Natural killer cell (primary cell): ENCODE measurements at regions not wholly inside any gene's neighbourhood (a gene's known extent, or its start where the extent isn't known, plus 50 kb on each side); places are given as distances from the start of the nearest gene placed in this dataset.

Experiments used
- ATAC-seq, 3 donors: fragments of 150-1000 bp in 2 of 3; fragments of 200-7000 bp in 1 of 3; cut with Tn5 transposase; 1 replicate in 1 of 3; 2 replicates in 2 of 3; pipeline ENCODE4 v1.10.0; 2021; ENCODE audit warnings: mild to moderate bottlenecking in 2 of 3, moderate library complexity in 2 of 3
- DNase-seq, 2 donors: peaks; one replicate each; pipeline versions ENCODE4 v3.0.0 to v3.0.0-alpha.2; 2013 to 2021; ENCODE audit warnings: mixed read lengths in 1 of 2
- H3K27ac ChIP-seq: one replicate; pipeline ENCODE4 v1.5.1; 2013; ENCODE audit warnings: mild to moderate bottlenecking, low read length
- H3K27me3 ChIP-seq: one replicate; pipeline ENCODE4 v1.6.1; 2013; ENCODE audit warnings: low read length; ENCODE audit not compliant: control insufficient read depth, insufficient read depth
- H3K36me3 ChIP-seq: one replicate; pipeline ENCODE4 v1.6.1; 2013; ENCODE audit warnings: low read length; ENCODE audit not compliant: control insufficient read depth, insufficient read depth
- H3K4me1 ChIP-seq: one replicate; pipeline ENCODE4 v1.6.1; 2013; ENCODE audit warnings: low read length; ENCODE audit not compliant: control insufficient read depth, insufficient read depth
- H3K4me3 ChIP-seq: one replicate; pipeline ENCODE4 v1.5.1; 2013; ENCODE audit warnings: low read length
- H3K9me3 ChIP-seq: one replicate; pipeline ENCODE4 v1.6.1; 2013; ENCODE audit warnings: low read length; ENCODE audit not compliant: control insufficient read depth, insufficient read depth
- H3K27ac Mint-ChIP-seq, 2 donors: one replicate each; pipeline ENCODE4 v1.8.0; 2022; ENCODE audit warnings: mild to moderate bottlenecking in 2 of 2, mixed read lengths in 2 of 2, moderate library complexity in 1 of 2
- H3K27me3 Mint-ChIP-seq, 2 donors: one replicate each; pipeline ENCODE4 v1.8.0; 2022; ENCODE audit warnings: low read depth in 2 of 2, mixed read lengths in 2 of 2
- H3K36me3 Mint-ChIP-seq: one replicate; pipeline ENCODE4 v1.8.0; 2022; ENCODE audit warnings: mixed read lengths
- H3K4me1 Mint-ChIP-seq, 2 donors: one replicate each; pipeline ENCODE4 v1.8.0; 2022; ENCODE audit warnings: mixed read lengths in 2 of 2
- H3K4me3 Mint-ChIP-seq: one replicate; pipeline ENCODE4 v1.8.0; 2022; ENCODE audit warnings: mild to moderate bottlenecking, moderate library complexity, mixed read lengths
- H3K9me3 Mint-ChIP-seq, 2 donors: one replicate each; pipeline ENCODE4 v1.8.0; 2022; ENCODE audit warnings: mixed read lengths in 2 of 2
- WGBS: methylation state at CpG from one replicate; pipeline ENCODE4 v1.1.7; 2013; ENCODE audit warnings: missing lambda C conversion rate; ENCODE audit not compliant: insufficient coverage; 5-methylcytosine and 5-hydroxymethylcytosine counted together
- intact Hi-C: fragments of 100-400 bp; cut with micrococcal nuclease; formaldehyde crosslinking; loops from one replicate; pipeline ENCODE4 v1.14.2; 2022
- TF ChIP-seq, protein P1 (sequence below): fragments of 200-600 bp; IDR thresholded peaks from one replicate; pipeline ENCODE4 v1.8.0; 2022; ENCODE audit warnings: antibody characterized with exemption

DNA sequence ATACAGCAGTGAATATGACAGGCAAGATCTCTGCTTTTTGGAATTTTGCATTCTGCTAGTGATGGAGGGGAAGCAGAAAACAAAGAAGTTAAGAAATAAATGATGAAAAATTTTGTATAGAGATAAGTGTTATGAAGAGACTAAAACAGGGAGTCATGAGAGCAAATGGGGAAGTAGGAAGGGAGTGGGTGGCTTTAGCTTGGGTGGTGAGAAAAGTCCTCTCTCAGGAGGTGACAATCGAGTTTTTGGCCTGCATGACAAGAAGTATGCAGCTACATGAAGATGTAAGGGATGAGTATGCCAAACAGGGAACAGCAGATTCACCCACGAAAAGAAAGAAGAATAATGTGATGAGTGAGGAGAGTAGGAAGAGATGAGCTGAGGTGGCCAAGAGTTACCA is 80.7 kb upstream of the MPPED2 start:
- TF ChIP-seq, protein P1, sequence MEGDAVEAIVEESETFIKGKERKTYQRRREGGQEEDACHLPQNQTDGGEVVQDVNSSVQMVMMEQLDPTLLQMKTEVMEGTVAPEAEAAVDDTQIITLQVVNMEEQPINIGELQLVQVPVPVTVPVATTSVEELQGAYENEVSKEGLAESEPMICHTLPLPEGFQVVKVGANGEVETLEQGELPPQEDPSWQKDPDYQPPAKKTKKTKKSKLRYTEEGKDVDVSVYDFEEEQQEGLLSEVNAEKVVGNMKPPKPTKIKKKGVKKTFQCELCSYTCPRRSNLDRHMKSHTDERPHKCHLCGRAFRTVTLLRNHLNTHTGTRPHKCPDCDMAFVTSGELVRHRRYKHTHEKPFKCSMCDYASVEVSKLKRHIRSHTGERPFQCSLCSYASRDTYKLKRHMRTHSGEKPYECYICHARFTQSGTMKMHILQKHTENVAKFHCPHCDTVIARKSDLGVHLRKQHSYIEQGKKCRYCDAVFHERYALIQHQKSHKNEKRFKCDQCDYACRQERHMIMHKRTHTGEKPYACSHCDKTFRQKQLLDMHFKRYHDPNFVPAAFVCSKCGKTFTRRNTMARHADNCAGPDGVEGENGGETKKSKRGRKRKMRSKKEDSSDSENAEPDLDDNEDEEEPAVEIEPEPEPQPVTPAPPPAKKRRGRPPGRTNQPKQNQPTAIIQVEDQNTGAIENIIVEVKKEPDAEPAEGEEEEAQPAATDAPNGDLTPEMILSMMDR = no peak
- H3K4me3 Mint-ChIP-seq = no peak overlapping the region
- H3K27ac Mint-ChIP-seq = no peak overlapping the region

DNA sequence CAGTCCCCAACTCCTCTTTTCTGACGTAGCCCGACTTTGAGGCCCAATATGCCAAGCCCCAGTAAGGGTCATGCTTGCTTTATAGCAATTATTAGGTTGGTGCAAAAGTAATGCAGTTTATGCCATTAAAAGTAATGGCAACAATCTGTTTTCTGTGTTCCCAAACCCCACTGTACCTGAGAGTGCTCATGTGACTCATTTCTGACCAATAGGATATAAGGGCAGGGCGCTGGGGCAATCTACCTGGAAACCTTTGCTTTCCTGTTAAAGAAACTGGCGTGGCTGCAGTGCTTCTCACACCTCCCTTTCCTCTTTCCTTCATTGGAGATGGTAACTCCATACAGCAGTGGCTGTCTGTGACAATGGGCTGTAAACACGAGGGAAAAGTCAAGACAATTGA is 78.9 kb upstream of the MPPED2 start:
- Mint-ChIP-seq H3K9me3 (peaks cover 0 to 4% of the 10 kb centered on the region in 2 donors), H3K4me3 (no peak overlapping the region), H3K36me3 (no peaks in the 10 kb centered on the region), H3K4me1 (no peaks in the 10 kb centered on the region), H3K27me3 (peaks cover 0 to 10% of the 10 kb centered on the region in 2 donors), H3K27ac (no peak overlapping the region)
- Histone ChIP-seq H3K4me1 (no peaks in the 10 kb centered on the region), H3K9me3 (no peaks in the 10 kb centered on the region), H3K4me3 (no peak overlapping the region), H3K36me3 (no peaks in the 10 kb centered on the region), H3K27me3 (no peaks in the 10 kb centered on the region), H3K27ac (no peak overlapping the region)
- TF ChIP-seq, protein P1 = no peak
- ATAC-seq = no peak
- no peak for DNase-seq
- intact Hi-C loops = no loop called here
- 92% methylated on average over 4 of the region's 5 CpGs for WGBS

More for the DNA sequence above, 80.7 kb upstream of the MPPED2 start:
- H3K27me3 ChIP-seq = no peaks in the 10 kb centered on the region
- H3K4me3 ChIP-seq = no peak overlapping the region
- intact Hi-C loops = no loop called here
- H3K27ac ChIP-seq = no peak overlapping the region
- Mint-ChIP-seq H3K4me1 (no peaks in the 10 kb centered on the region), H3K9me3 (peaks cover 0 to 4% of the 10 kb centered on the region in 2 donors), H3K36me3 (no peaks in the 10 kb centered on the region), H3K27me3 (peaks cover 0 to 10% of the 10 kb centered on the region in 2 donors)
- H3K4me1 ChIP-seq = no peaks in the 10 kb centered on the region
- WGBS = 64% methylated on average over 2 of the region's 2 CpGs
- ATAC-seq (no peak), DNase-seq (no peak)
- H3K36me3 ChIP-seq = no peaks in the 10 kb centered on the region
- H3K9me3 ChIP-seq = no peaks in the 10 kb centered on the region

DNA sequence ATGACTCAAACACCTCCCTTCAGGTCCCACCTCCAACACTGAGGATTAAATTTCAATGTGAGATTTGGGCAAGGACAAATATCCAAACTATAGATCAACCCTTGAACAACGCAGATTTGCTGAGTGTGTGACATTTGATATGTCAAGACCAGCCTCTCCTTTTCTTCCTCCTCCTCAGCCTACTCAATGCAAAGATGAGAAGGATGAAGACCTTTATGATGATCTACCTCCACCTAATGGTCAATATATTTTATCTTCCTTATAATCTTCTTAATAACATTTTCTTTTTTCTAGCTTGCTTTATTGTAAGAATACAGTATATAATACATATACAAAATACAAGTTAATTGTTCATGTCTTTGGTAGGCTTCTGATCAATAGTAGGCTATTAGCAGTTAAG is 67.5 kb upstream of the MPPED2 start:
- ATAC-seq (no peak), DNase-seq (no peak)
- H3K36me3 ChIP-seq = no peaks in the 10 kb centered on the region
- intact Hi-C loops = loop anchor here (2.0 to 10.0 kb wide), 2 partner anchors 61 to 307 kb away; no protein-coding TSS in a partner anchor
- no peak overlapping the region for H3K27ac ChIP-seq
- TF ChIP-seq, protein P1 = no peak
- no peak overlapping the region for H3K4me3 ChIP-seq
- no CpG with 5 or more reads among the region's 1 CpG for WGBS
- no peaks in the 10 kb centered on the region for H3K4me1 Mint-ChIP-seq
- H3K27me3 Mint-ChIP-seq = peaks cover 0 to 5% of the 10 kb centered on the region in 2 donors
- no peak overlapping the region for H3K27ac Mint-ChIP-seq
- H3K4me3 Mint-ChIP-seq = no peak overlapping the region
- H3K4me1 ChIP-seq = no peaks in the 10 kb centered on the region
- no peaks in the 10 kb centered on the region for H3K9me3 ChIP-seq
- no peaks in the 10 kb centered on the region for H3K27me3 ChIP-seq
- peaks cover 0 to 2% of the 10 kb centered on the region in 2 donors for H3K9me3 Mint-ChIP-seq
- no peaks in the 10 kb centered on the region for H3K36me3 Mint-ChIP-seq

DNA sequence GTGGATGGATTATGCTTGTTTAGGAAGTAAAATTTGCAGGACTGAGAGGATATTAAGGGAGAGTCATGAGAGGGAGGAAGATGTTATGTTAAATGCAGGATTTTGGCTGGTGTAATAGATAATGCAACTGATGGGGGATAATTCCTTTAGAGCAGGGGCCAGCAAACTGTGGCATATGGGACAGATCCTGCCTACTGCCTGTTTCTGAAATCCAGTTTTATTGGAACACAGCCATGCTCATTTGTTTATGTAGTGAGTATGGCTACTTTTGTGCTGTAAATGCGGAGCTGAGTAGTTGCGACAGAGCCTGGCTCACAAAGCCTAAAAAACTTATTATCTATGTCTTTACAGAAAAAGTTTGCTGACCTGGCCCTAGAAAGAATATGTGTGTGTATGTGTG is 66.6 kb upstream of the MPPED2 start:
- H3K9me3 Mint-ChIP-seq = peaks cover 0 to 2% of the 10 kb centered on the region in 2 donors
- intact Hi-C loops = loop anchor here (2.0 to 10.0 kb wide), 2 partner anchors 62 to 306 kb away; no protein-coding TSS in a partner anchor
- Histone ChIP-seq H3K36me3 (no peaks in the 10 kb centered on the region), H3K4me1 (no peaks in the 10 kb centered on the region), H3K27ac (no peak overlapping the region), H3K4me3 (no peak overlapping the region), H3K9me3 (no peaks in the 10 kb centered on the region), H3K27me3 (no peaks in the 10 kb centered on the region)
- no peak overlapping the region for H3K4me3 Mint-ChIP-seq
- TF ChIP-seq, protein P1 = no peak
- DNase-seq = no peak
- H3K36me3 Mint-ChIP-seq = no peaks in the 10 kb centered on the region
- H3K4me1 Mint-ChIP-seq = no peaks in the 10 kb centered on the region
- WGBS = no CpG with 5 or more reads among the region's 2 CpGs
- H3K27ac Mint-ChIP-seq = no peak overlapping the region
- ATAC-seq = no peak
- H3K27me3 Mint-ChIP-seq = peaks cover 0 to 5% of the 10 kb centered on the region in 2 donors
